Body of pancreas (tissue), 4 donors: ENCODE measurements at regions not wholly inside any gene's neighbourhood (a gene's known extent, or its start where the extent isn't known, plus 50 kb on each side); places are given as distances from the start of the nearest gene placed in this dataset.

Source experiments
- CTCF ChIP-seq, 7 experiments: fragments of 450-650 bp in 4 of 7; fragments of 200-600 bp in 3 of 7; sonication (generic) in 3 of 7; IDR thresholded peaks; one replicate each; pipeline ENCODE4 v1.5.1; 2016 to 2019; ENCODE audit warnings: antibody characterized with exemption in 7 of 7
- POLR2A ChIP-seq, 3 donors: fragments of 450-650 bp; IDR thresholded peaks; one replicate each; pipeline ENCODE4 v1.6.1; 2016; ENCODE audit warnings: antibody characterized with exemption in 3 of 3, mild to moderate bottlenecking in 2 of 3

DNA sequence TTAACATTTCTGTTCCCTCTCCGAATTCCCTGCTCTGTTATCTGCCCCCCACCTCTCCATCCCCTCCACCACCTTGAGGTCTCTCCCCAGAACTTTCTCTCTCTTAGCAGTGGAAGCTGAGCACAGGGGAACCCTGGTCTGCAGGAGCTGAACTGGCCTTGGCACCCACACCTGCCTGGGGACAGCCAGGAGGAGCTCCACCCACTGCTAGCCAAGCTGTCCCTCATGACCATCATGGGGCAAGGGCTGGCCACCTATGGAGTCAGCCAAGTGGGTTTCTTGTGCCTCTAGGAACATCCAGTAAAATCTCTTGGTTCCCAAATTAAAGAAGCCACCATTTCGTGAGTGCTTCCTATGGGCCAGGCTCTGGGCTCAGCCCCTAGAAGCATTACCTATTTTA is 276.4 kb upstream of the TLE3 start:
- TF ChIP-seq CTCF (IDR thresholded peaks at IDR 0.05) (no peak), POLR2A (IDR thresholded peaks at IDR 0.05) (no peak)
